Panc1 (cell line): ENCODE measurements at regions not wholly inside any gene's neighbourhood (a gene's known extent, or its start where the extent isn't known, plus 50 kb on each side); places are given as distances from the start of the nearest gene placed in this dataset.

Experiments used
- ATAC-seq: fragments of 200-7000 bp; cut with Tn5 transposase; 2 replicates; pipeline ENCODE4 v1.9.1; 2020; ENCODE audit warnings: mild to moderate bottlenecking, moderate library complexity
- BruUV-seq: library from RNA; stranded (reverse); fragments of 400-500 nt; replicated peaks from 2 replicates; lab custom pipeline; 2021; lab: Mats Ljungman, UMichigan
- CTCF ChIA-PET: fragments of 300-600 bp; sonication (Branson Sonifier 250); formaldehyde crosslinking; loops from one replicate; lab custom pipeline; 2022; ENCODE audit warnings: antibody characterized with exemption; lab: Charles Lee
- POLR2A ChIA-PET: fragments of 300-600 bp; sonication (Branson Sonifier 250); formaldehyde crosslinking; loops from one replicate; lab custom pipeline; 2022; ENCODE audit warnings: antibody characterized with exemption; lab: Charles Lee
- DNase-seq: peaks from one replicate; pipeline ENCODE4 v3.0.0-alpha.2; 2010; ENCODE audit warnings: low read depth, low spot score
- H3K27ac ChIP-seq: 2 replicates; pipeline ENCODE4 v1.5.1; 2011; ENCODE audit warnings: mild to moderate bottlenecking, low read length, inconsistent platforms
- H3K27me3 ChIP-seq: fragments of 200-500 bp; sonication (Bioruptor generic); 2 replicates; pipeline ENCODE4 v1.6.0; 2014; ENCODE audit warnings: low read length, inconsistent platforms; ENCODE audit not compliant: control insufficient read depth, insufficient read depth
- H3K36me3 ChIP-seq: fragments of 200-500 bp; sonication (Bioruptor generic); 2 replicates; pipeline ENCODE4 v1.5.1; 2014; ENCODE audit warnings: inconsistent platforms, mild to moderate bottlenecking, low read length, moderate library complexity; ENCODE audit not compliant: control insufficient read depth, insufficient read depth
- H3K4me1 ChIP-seq: 2 replicates; pipeline ENCODE4 v1.5.1; 2011; ENCODE audit warnings: inconsistent platforms, mild to moderate bottlenecking, low read length, moderate library complexity; ENCODE audit not compliant: control insufficient read depth, insufficient read depth
- H3K4me3 ChIP-seq, 2 experiments: 2 replicates each; pipeline ENCODE4 v1.5.1; 2011 to 2012; ENCODE audit warnings: low read depth in 2 of 2, low read length in 2 of 2, mild to moderate bottlenecking in 2 of 2, inconsistent platforms in 1 of 2, moderate library complexity in 1 of 2
- H3K9me3 ChIP-seq: fragments of 200-500 bp; sonication (Bioruptor generic); 2 replicates; pipeline ENCODE4 v1.5.1; 2014; ENCODE audit warnings: low read depth, mild to moderate bottlenecking, inconsistent platforms, low read length, moderate library complexity; ENCODE audit not compliant: control insufficient read depth, insufficient read depth
- POLR2AphosphoS5 ChIP-seq: IDR thresholded peaks from 2 replicates; pipeline ENCODE4 v1.6.1; 2012; ENCODE audit warnings: mild to moderate bottlenecking, low read depth, low read length, moderate library complexity
- SIN3A ChIP-seq: IDR thresholded peaks from 2 replicates; pipeline ENCODE4 v1.6.1; 2012; ENCODE audit warnings: low read depth, mild to moderate bottlenecking, low read length, moderate library complexity, borderline replicate concordance; ENCODE audit not compliant: insufficient read depth
- TCF7L2 ChIP-seq: IDR thresholded peaks from 2 replicates; pipeline ENCODE4 v1.6.1; 2011; ENCODE audit warnings: mild to moderate bottlenecking, low read depth, low read length, inconsistent platforms
- in situ Hi-C: cut with HindIII; loops from 2 replicates; pipeline ENCODE4 v1.10.0; 2016; ENCODE audit warnings: low sequenced_read_pairs, low pct_unique_long_range_greater_than_20kb
- intact Hi-C: fragments of 100-400 bp; cut with micrococcal nuclease; formaldehyde crosslinking; loops from one replicate; pipeline ENCODE4 v1.10.0; 2022; ENCODE audit not compliant: unreplicated experiment
- TF ChIP-seq, protein P1 (sequence below): fragments of 450-650 bp; IDR thresholded peaks from 2 replicates; pipeline ENCODE4 v1.5.1; 2017; ENCODE audit warnings: mild to moderate bottlenecking
- TF ChIP-seq, protein P2 (sequence below), 2 experiments: IDR thresholded peaks; 2 replicates each; pipeline ENCODE4 v1.6.1; 2011 to 2012; ENCODE audit warnings: low read depth in 2 of 2, control low read depth in 1 of 2, low read length in 1 of 2, mild to moderate bottlenecking in 1 of 2, moderate library complexity in 1 of 2; ENCODE audit not compliant: insufficient read depth in 1 of 2

DNA sequence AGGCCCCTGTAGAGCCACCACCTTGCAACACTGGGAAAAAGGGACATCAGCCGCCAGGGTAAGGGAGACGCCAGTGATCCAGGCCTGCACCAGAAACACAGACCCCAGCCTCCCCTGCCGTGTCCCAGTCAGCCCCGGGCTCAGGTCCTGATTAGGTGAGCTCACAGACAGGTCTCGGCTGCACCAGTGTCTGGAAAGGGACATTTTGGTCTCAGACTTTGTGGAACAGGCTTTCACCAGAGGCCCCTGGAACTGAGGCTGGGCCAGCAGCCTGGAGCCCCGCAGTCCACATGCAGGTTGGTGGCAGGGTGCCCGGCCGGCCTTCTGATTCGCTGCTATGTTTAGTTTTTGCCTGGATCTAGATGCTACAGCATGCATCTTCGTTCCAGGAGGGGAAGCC is 369.0 kb upstream of the IRX4 start:
- ATAC-seq (no peak), DNase-seq (no peak)
- BruUV-seq, result no TSS peak
- H3K4me3 ChIP-seq, result no peak overlapping the region
- intact Hi-C loops, result no loop called here
- TF ChIP-seq, protein P1, sequence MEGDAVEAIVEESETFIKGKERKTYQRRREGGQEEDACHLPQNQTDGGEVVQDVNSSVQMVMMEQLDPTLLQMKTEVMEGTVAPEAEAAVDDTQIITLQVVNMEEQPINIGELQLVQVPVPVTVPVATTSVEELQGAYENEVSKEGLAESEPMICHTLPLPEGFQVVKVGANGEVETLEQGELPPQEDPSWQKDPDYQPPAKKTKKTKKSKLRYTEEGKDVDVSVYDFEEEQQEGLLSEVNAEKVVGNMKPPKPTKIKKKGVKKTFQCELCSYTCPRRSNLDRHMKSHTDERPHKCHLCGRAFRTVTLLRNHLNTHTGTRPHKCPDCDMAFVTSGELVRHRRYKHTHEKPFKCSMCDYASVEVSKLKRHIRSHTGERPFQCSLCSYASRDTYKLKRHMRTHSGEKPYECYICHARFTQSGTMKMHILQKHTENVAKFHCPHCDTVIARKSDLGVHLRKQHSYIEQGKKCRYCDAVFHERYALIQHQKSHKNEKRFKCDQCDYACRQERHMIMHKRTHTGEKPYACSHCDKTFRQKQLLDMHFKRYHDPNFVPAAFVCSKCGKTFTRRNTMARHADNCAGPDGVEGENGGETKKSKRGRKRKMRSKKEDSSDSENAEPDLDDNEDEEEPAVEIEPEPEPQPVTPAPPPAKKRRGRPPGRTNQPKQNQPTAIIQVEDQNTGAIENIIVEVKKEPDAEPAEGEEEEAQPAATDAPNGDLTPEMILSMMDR, result no peak
- no peak for TF ChIP-seq SIN3A
- no peak for TF ChIP-seq POLR2AphosphoS5
- TF ChIP-seq, protein P2, sequence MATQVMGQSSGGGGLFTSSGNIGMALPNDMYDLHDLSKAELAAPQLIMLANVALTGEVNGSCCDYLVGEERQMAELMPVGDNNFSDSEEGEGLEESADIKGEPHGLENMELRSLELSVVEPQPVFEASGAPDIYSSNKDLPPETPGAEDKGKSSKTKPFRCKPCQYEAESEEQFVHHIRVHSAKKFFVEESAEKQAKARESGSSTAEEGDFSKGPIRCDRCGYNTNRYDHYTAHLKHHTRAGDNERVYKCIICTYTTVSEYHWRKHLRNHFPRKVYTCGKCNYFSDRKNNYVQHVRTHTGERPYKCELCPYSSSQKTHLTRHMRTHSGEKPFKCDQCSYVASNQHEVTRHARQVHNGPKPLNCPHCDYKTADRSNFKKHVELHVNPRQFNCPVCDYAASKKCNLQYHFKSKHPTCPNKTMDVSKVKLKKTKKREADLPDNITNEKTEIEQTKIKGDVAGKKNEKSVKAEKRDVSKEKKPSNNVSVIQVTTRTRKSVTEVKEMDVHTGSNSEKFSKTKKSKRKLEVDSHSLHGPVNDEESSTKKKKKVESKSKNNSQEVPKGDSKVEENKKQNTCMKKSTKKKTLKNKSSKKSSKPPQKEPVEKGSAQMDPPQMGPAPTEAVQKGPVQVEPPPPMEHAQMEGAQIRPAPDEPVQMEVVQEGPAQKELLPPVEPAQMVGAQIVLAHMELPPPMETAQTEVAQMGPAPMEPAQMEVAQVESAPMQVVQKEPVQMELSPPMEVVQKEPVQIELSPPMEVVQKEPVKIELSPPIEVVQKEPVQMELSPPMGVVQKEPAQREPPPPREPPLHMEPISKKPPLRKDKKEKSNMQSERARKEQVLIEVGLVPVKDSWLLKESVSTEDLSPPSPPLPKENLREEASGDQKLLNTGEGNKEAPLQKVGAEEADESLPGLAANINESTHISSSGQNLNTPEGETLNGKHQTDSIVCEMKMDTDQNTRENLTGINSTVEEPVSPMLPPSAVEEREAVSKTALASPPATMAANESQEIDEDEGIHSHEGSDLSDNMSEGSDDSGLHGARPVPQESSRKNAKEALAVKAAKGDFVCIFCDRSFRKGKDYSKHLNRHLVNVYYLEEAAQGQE (IDR thresholded peaks at IDR 0.05; ENCODE audit: insufficient read depth in 1 of 2, low read depth in 2 of 2, low read length in 1 of 2), result no peak
- no peaks in the 10 kb centered on the region for H3K9me3 ChIP-seq
- CTCF ChIA-PET, result no interaction called here
- H3K36me3 ChIP-seq, result no peaks in the 10 kb centered on the region
- POLR2A ChIA-PET, result no interaction called here
- H3K27me3 ChIP-seq, result no peaks in the 10 kb centered on the region; the same call in 1 of the 2 replicates
- H3K27ac ChIP-seq, result no peak overlapping the region
- no peaks in the 10 kb centered on the region for H3K4me1 ChIP-seq
- in situ Hi-C loops, result no loop called here

DNA sequence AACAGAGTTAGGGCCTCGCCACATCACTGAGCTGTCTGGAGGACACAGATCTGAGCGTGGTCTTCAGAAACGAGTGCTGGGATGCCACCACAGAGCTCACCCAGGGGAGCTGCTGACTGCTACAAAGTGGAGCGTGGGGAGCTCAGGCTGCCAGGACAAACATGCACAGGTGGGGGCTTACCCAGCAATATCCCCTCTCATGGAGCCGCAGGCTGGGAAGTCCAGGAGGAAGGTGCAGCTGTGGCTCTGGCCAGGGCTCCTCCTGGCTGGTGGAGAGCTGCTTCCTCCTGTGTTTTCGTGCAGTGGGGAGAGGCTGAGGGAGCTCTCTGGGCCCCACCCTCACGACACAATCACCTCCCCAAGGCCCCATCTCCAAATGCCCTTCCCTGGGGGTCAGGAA is 368.6 kb upstream of the IRX4 start:
- intact Hi-C loops, result no loop called here
- ATAC-seq (no peak), DNase-seq (no peak)
- ChIA-PET POLR2A (no interaction called here), CTCF (no interaction called here)
- TF ChIP-seq SIN3A, result no peak
- TF ChIP-seq, protein P2 (IDR thresholded peaks at IDR 0.05; ENCODE audit: insufficient read depth in 1 of 2, low read depth in 2 of 2, low read length in 1 of 2), result no peak
- no peak for TF ChIP-seq POLR2AphosphoS5
- TF ChIP-seq TCF7L2, result no peak
- TF ChIP-seq, protein P1, result no peak
- H3K4me1 ChIP-seq, result no peaks in the 10 kb centered on the region
- no peaks in the 10 kb centered on the region for H3K36me3 ChIP-seq
- no TSS peak for BruUV-seq
- no peaks in the 10 kb centered on the region; the same call in 1 of the 2 replicates for H3K27me3 ChIP-seq
- no peaks in the 10 kb centered on the region for H3K9me3 ChIP-seq
- H3K27ac ChIP-seq, result no peak overlapping the region
- in situ Hi-C loops, result no loop called here
- no peak overlapping the region for H3K4me3 ChIP-seq
